SK-N-SH (cell line): ENCODE measurements at regions not wholly inside any gene's neighbourhood (a gene's known extent, or its start where the extent isn't known, plus 50 kb on each side); places are given as distances from the start of the nearest gene placed in this dataset.
"Not testable (repeated sequence)": the region's sequence is repeated elsewhere in the genome, so short reads cannot be mapped to it uniquely, and the experiment has no call there.

Experiments
- CTCF ChIA-PET: fragments of 300-600, 350-600 bp; formaldehyde crosslinking; extraction: SDS; loops from one replicate; lab custom pipeline; 2021; lab: Yijun Ruan, JAX
- POLR2A ChIA-PET: fragments of 350-600 bp; sonication (Branson Sonifier 250); formaldehyde crosslinking; extraction: SDS; loops from one replicate; lab custom pipeline; 2020; ENCODE audit warnings: antibody characterized with exemption, inconsistent platforms; lab: Yijun Ruan, JAX
- DNase-seq: peaks from one replicate; pipeline ENCODE4 v3.0.0; 2012
- H2AFZ ChIP-seq: fragments of 200-600 bp; sonication (generic); 2 replicates; pipeline ENCODE4 v1.8.1; 2016; ENCODE audit warnings: antibody characterized with exemption, mild to moderate bottlenecking, low read depth
- H3F3A ChIP-seq: fragments of 200-600 bp; sonication (generic); replicated peaks from 2 replicates; pipeline ENCODE3; 2016; ENCODE audit warnings: antibody characterized with exemption, mild to moderate bottlenecking; ENCODE audit not compliant: insufficient read depth
- H3K27ac ChIP-seq, 2 experiments: fragments of 200-500 bp in 1 of 2; fragments of 200-600 bp in 1 of 2; sonication (Bioruptor generic) in 1 of 2; sonication (generic), shearing (Covaris generic) in 1 of 2; 2 replicates each; pipeline versions ENCODE4 v1.5.1 to v1.6.1; 2014 to 2016; ENCODE audit warnings: low read depth in 2 of 2, inconsistent platforms in 1 of 2, low read length in 1 of 2, mild to moderate bottlenecking in 1 of 2, mixed read lengths in 1 of 2
- H3K27me3 ChIP-seq: fragments of 200-600 bp; sonication (generic), shearing (Covaris generic); 2 replicates; pipeline ENCODE4 v1.6.1; 2016; ENCODE audit warnings: mixed run types; ENCODE audit not compliant: insufficient read depth
- H3K36me3 ChIP-seq, 2 experiments: fragments of 200-500 bp in 1 of 2; fragments of 200-600 bp in 1 of 2; sonication (Bioruptor generic) in 1 of 2; sonication (generic) in 1 of 2; replicated peaks in 1 of 2; 2 replicates each; pipeline versions ENCODE3 to v1.5.1; 2014 to 2016; ENCODE audit warnings: low read length in 1 of 2, mild to moderate bottlenecking in 1 of 2; ENCODE audit not compliant: insufficient read depth in 2 of 2, control insufficient read depth in 1 of 2
- H3K4me1 ChIP-seq, 2 experiments: fragments of 200-500 bp in 1 of 2; fragments of 200-600 bp in 1 of 2; sonication (Bioruptor generic) in 1 of 2; sonication (generic), shearing (Covaris generic) in 1 of 2; 2 replicates each; pipeline versions ENCODE4 v1.5.1 to v1.6.1; 2014 to 2016; ENCODE audit warnings: low read depth in 1 of 2, low read length in 1 of 2, mixed run types in 1 of 2; ENCODE audit not compliant: insufficient read depth in 2 of 2, control insufficient read depth in 1 of 2
- H3K4me2 ChIP-seq: fragments of 200-600 bp; sonication (generic), shearing (Covaris generic); 2 replicates; pipeline ENCODE4 v1.6.1; 2017; ENCODE audit warnings: mixed run types
- H3K4me3 ChIP-seq, 2 experiments: fragments of 200-500 bp in 1 of 2; fragments of 200-600 bp in 1 of 2; sonication (Bioruptor generic) in 1 of 2; sonication (generic), shearing (Covaris generic) in 1 of 2; 2 replicates each; pipeline versions ENCODE4 v1.5.1 to v1.8.1; 2014 to 2016; ENCODE audit warnings: low read depth in 2 of 2, inconsistent platforms in 1 of 2, low read length in 1 of 2, mild to moderate bottlenecking in 1 of 2, mixed read lengths in 1 of 2, moderate library complexity in 1 of 2
- H3K79me2 ChIP-seq: fragments of 200-600 bp; sonication (generic); 2 replicates; pipeline ENCODE4 v1.8.1; 2017; ENCODE audit warnings: mild to moderate bottlenecking; ENCODE audit not compliant: insufficient read depth
- H3K9ac ChIP-seq: fragments of 200-600 bp; sonication (generic); 2 replicates; pipeline ENCODE4 v1.6.1; 2017; ENCODE audit warnings: mixed run types
- H3K9me2 ChIP-seq: fragments of 200-600 bp; sonication (generic); 2 replicates; pipeline ENCODE4 v1.6.1; 2017; ENCODE audit warnings: mixed run types
- H3K9me3 ChIP-seq: fragments of 200-600 bp; sonication (generic); 2 replicates; pipeline ENCODE4 v1.6.1; 2017; ENCODE audit warnings: mixed run types, mild to moderate bottlenecking, moderate library complexity
- H4K20me1 ChIP-seq: fragments of 200-600 bp; sonication (generic); 2 replicates; pipeline ENCODE4 v1.6.1; 2017; ENCODE audit warnings: mild to moderate bottlenecking, mixed run types; ENCODE audit not compliant: insufficient read depth
- CTCF ChIP-seq: fragments of 200-600 bp; sonication (generic); IDR thresholded peaks from 2 replicates; pipeline ENCODE4 v1.6.1; 2017; ENCODE audit warnings: antibody characterized with exemption, mild to moderate bottlenecking, moderate library complexity
- FOXM1 ChIP-seq: IDR thresholded peaks from 2 replicates; pipeline ENCODE4 v1.4.0; 2012; ENCODE audit warnings: low read depth, mild to moderate bottlenecking
- NFIC ChIP-seq: IDR thresholded peaks from 2 replicates; pipeline ENCODE4 v1.4.0; 2012; ENCODE audit warnings: borderline replicate concordance
- NRF1 ChIP-seq: IDR thresholded peaks from 2 replicates; pipeline ENCODE4 v1.6.1; 2012; ENCODE audit warnings: low read depth, mild to moderate bottlenecking, low read length
- PBX3 ChIP-seq: IDR thresholded peaks from 2 replicates; pipeline ENCODE4; 2012
- TCF12 ChIP-seq: IDR thresholded peaks from 2 replicates; pipeline ENCODE4 v1.4.0; 2012
- WGBS: methylation state at CpG from one replicate; pipeline ENCODE4 v1.1.6; 2017; ENCODE audit warnings: low lambda C conversion rate; 5-methylcytosine and 5-hydroxymethylcytosine counted together

GRCh38 chr20:54922096-54922495, 446.7 kb downstream of the DOK5 start:
- no peaks in the 10 kb centered on the region for H3F3A ChIP-seq
- TF ChIP-seq NFIC = no peak
- TF ChIP-seq, all 33 proteins: peak for 0
- H3K4me2 ChIP-seq = no peak overlapping the region
- ChIA-PET CTCF (no interaction called here), POLR2A (no interaction called here)
- 9% methylated on average over 1 of the region's 1 CpG for WGBS
- H3K9me3 ChIP-seq = no peaks in the 10 kb centered on the region
- no peaks in the 10 kb centered on the region for H4K20me1 ChIP-seq
- H3K4me1 ChIP-seq = peaks cover 0 to 4% of the 10 kb centered on the region in 2 experiments; a peak in 1 of 4 replicates
- H3K9me2 ChIP-seq = no peaks in the 10 kb centered on the region
- H3K36me3 ChIP-seq = no peaks in the 10 kb centered on the region
- no peak overlapping the region for H3K27ac ChIP-seq
- DNase-seq = no peak
- no peaks in the 10 kb centered on the region for H3K79me2 ChIP-seq
- H3K27me3 ChIP-seq = no peaks in the 10 kb centered on the region
- no peak overlapping the region for H2AFZ ChIP-seq
- no peak overlapping the region for H3K4me3 ChIP-seq
- no peak overlapping the region for H3K9ac ChIP-seq

GRCh38 chr20:54920491-54920890, 445.1 kb downstream of the DOK5 start:
- H3K9me3 ChIP-seq = no peaks in the 10 kb centered on the region; the same call in 1 of the 2 replicates
- 33% methylated on average over 5 of the region's 5 CpGs for WGBS
- ChIA-PET CTCF (interaction anchor here (1.1 to 1.5 kb wide), 4 partner anchors 9 to 239 kb away, joined by 3 to 5 read pairs (median 3); no protein-coding TSS in a partner anchor), POLR2A (no interaction called here)
- no peak for DNase-seq
- H3K27me3 ChIP-seq = no peaks in the 10 kb centered on the region
- H3F3A ChIP-seq = no peaks in the 10 kb centered on the region
- H2AFZ ChIP-seq = no peak overlapping the region
- no peak overlapping the region for H3K9ac ChIP-seq
- H3K36me3 ChIP-seq = no peaks in the 10 kb centered on the region
- H3K79me2 ChIP-seq = no peaks in the 10 kb centered on the region
- H3K4me3 ChIP-seq = no peak overlapping the region
- H4K20me1 ChIP-seq = no peaks in the 10 kb centered on the region
- no peaks in the 10 kb centered on the region for H3K9me2 ChIP-seq
- no peak overlapping the region for H3K4me2 ChIP-seq
- H3K4me1 ChIP-seq = peaks cover 0 to 5% of the 10 kb centered on the region in 2 experiments; a peak in 2 of 4 replicates
- no peak for TF ChIP-seq NRF1
- no peak for TF ChIP-seq CTCF
- no peak for TF ChIP-seq TCF12
- no peak for TF ChIP-seq NFIC
- no peak for TF ChIP-seq FOXM1
- TF ChIP-seq PBX3 = no peak
- H3K27ac ChIP-seq = no peak overlapping the region

GRCh38 chr20:54918993-54919392, 443.6 kb downstream of the DOK5 start:
- 63% methylated on average over 19 of the region's 19 CpGs for WGBS
- H3K79me2 ChIP-seq = not testable (repeated sequence)

More at GRCh38 chr20:54918993-54919392, 443.6 kb downstream of the DOK5 start:
- H3K27ac ChIP-seq, DNase-seq, H3K4me2 ChIP-seq, H3K4me1 ChIP-seq, H3K9ac ChIP-seq, H3F3A ChIP-seq, H3K27me3 ChIP-seq, H2AFZ ChIP-seq, H3K9me3 ChIP-seq, H3K4me3 ChIP-seq, POLR2A ChIA-PET, CTCF ChIA-PET, H3K9me2 ChIP-seq, H3K36me3 ChIP-seq, H4K20me1 ChIP-seq: not testable (repeated sequence)
